Activated T-cell treated with anti-CD3 and anti-CD28 coated beads, Interleukin-2, amount 50 U/mL, for 24 hours (primary cell): ENCODE measurements at regions not wholly inside any gene's neighbourhood (a gene's known extent, or its start where the extent isn't known, plus 50 kb on each side); places are given as distances from the start of the nearest gene placed in this dataset.

Experiments
- DNase-seq: peaks from one replicate; pipeline ENCODE4 v3.0.0-alpha.2; 2020
- H3K27ac Mint-ChIP-seq: 2 replicates; pipeline ENCODE4 v1.8.0; 2020; ENCODE audit warnings: mild to moderate bottlenecking, mixed read lengths
- H3K27me3 Mint-ChIP-seq: 2 replicates; pipeline ENCODE4 v1.8.0; 2020; ENCODE audit warnings: mixed read lengths
- H3K36me3 Mint-ChIP-seq: 2 replicates; pipeline ENCODE4 v1.8.0; 2020; ENCODE audit warnings: low read depth, mixed read lengths
- H3K4me1 Mint-ChIP-seq: 2 replicates; pipeline ENCODE4 v1.8.0; 2020; ENCODE audit warnings: low read depth, mixed read lengths
- H3K4me3 Mint-ChIP-seq: 2 replicates; pipeline ENCODE4 v1.8.0; 2020; ENCODE audit warnings: mild to moderate bottlenecking, moderate library complexity, mixed read lengths
- H3K9me3 Mint-ChIP-seq: 2 replicates; pipeline ENCODE4 v1.8.0; 2020; ENCODE audit warnings: mixed read lengths

DNA sequence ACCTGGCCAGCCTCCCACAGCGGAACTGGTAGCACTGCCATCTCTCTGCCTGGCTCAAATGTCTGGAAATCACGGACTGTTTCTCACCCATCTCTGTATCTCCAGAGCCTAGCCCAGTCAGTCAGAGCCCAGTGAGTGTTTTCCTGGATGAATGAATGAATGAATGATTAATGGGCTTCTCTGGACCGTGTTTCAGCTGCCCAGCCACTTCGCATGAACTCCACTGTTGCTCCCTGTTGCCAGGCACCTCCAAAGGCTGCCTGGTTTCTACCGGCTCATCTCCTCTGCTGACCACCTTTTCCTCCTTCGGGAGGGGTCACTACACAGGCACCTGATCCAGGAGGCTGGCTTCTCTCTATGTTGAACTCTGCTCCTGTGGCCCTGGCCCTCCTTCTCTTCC, 91.0 kb upstream of the SDK2 start:
- peaks cover 5% of the 10 kb centered on the region for H3K4me1 Mint-ChIP-seq
- no peak overlapping the region for H3K27ac Mint-ChIP-seq
- no peak overlapping the region for H3K4me3 Mint-ChIP-seq
- no peaks in the 10 kb centered on the region for H3K27me3 Mint-ChIP-seq
- H3K9me3 Mint-ChIP-seq = peaks cover 17% of the 10 kb centered on the region
- DNase-seq = no peak
- H3K36me3 Mint-ChIP-seq = no peaks in the 10 kb centered on the region

DNA sequence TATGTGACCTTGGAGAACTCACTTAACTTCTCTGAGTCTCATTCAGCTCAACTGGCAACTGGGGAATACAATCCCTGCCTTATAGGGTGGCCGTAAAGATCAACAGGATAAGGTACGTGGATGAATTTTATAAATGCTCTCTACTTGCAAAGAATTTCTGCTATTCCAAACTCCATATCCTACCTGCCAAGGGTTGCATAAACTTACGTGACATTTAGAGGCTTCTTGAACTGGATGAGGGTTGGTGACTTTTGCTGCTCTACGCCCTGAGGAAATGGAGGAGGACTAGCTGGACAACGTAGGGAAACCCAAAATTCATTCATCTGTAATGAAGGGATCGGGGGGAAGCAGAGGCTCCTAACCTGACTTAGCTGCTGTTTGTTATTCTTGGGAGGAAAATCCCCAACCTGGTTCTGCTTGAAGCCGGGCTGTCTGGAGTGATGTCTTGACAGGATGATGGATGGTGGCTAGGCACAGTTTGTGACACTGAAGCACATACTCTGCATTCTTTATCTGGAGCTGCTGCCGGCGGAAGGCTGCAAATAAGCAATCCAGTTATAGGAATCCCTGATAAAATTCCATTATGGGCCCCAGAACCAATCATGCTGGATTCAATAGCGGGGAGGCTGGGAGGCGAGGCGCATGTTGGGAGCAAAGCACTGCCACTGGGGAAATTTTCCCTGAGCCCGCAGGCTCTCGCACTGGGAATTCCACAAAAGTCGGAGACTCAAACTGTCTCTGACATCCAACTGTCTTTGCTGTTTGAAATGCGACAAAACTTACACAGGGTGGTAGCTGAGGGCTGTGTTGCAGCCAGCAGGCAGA, 94.7 kb upstream of the SDK2 start:
- no peak for DNase-seq
- Mint-ChIP-seq H3K27me3 (no peaks in the 10 kb centered on the region), H3K4me3 (no peak overlapping the region), H3K9me3 (no peaks in the 10 kb centered on the region), H3K27ac (no peak overlapping the region), H3K4me1 (peaks cover 14% of the 10 kb centered on the region), H3K36me3 (no peaks in the 10 kb centered on the region)

DNA sequence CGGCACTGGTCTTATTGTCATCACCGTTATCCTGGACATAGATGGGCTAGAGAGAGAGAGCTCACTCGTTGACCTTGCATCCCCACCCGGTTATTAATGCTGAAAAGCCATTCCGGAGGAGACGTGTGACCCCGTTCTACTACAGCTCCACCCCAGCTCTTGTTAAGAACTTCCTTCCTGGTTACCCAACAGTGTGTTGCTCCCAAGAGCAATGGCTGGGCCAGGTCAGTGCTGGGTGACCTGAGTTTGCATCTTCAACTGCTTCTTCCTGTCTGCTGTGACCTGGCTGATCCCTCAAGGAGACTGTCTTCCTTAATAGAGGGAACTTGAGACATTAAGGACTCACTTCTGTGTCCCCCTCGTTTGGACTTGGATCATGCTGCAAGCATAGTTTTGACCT, 96.1 kb upstream of the SDK2 start:
- DNase-seq = no peak
- H3K27me3 Mint-ChIP-seq = no peaks in the 10 kb centered on the region
- H3K27ac Mint-ChIP-seq = no peak overlapping the region
- H3K9me3 Mint-ChIP-seq = no peaks in the 10 kb centered on the region
- H3K4me1 Mint-ChIP-seq = peaks cover 14% of the 10 kb centered on the region
- H3K4me3 Mint-ChIP-seq = no peak overlapping the region
- no peaks in the 10 kb centered on the region for H3K36me3 Mint-ChIP-seq

DNA sequence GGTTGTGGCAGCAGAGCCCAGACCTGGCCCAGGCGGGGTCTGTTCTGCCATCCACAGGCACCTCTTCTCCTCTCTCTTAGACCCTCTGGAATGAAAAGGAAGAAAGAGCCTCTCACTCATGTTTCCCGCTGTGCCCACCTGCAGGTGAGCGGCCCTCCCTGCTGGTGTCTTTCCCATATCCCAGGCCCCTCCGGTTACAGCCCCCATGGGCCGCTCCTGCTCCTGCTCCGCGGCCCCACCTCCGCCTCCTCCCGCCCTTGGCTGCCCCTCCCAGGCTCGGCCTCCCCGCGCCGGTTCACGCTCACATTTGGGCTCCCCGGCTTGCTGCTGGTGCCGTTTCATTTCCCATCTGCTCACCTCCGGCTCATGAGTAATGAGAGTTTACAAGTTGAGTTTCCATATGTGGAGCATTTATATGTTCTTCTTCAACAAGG, 98.7 kb upstream of the SDK2 start:
- no peak overlapping the region for H3K27ac Mint-ChIP-seq
- no peaks in the 10 kb centered on the region for H3K27me3 Mint-ChIP-seq
- DNase-seq = no peak
- no peaks in the 10 kb centered on the region for H3K36me3 Mint-ChIP-seq
- H3K9me3 Mint-ChIP-seq = no peaks in the 10 kb centered on the region
- no peak overlapping the region for H3K4me3 Mint-ChIP-seq
- H3K4me1 Mint-ChIP-seq = peaks cover 14% of the 10 kb centered on the region

DNA sequence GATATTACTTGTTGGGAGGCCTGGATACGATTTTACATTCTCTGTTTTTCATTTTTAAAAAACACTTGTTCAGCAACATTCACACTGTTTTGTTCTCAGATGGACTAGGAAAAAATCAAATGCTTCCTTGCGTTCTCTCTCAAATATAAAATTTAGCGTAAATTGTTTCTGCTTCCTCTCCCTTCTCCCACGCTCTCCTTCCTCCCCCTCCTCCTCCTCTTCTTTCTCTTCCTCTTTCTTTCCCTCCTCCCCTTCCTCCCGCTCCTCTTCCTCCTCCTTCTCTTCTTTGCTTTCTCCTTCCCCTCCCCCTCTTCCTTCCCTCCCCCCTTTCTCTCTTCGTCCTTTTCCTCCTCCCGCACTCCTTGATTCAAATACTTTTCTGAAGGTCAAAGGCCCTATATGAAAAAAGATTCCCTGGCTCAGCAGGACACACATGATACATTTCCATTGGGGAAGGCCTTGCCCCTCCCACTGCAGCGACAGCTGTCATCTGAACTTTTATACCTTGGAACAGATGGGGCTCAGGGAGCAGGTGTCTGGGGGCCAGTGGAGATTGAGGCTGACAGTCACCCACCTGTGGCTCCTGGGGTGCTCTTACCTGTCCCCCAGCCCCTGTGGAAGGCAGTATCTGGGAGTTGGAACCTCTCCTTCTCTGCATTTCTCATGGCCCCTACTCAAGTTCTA, 99.4 kb upstream of the SDK2 start:
- no peak overlapping the region for H3K4me3 Mint-ChIP-seq
- peaks cover 14% of the 10 kb centered on the region for H3K4me1 Mint-ChIP-seq
- no peaks in the 10 kb centered on the region for H3K9me3 Mint-ChIP-seq
- no peaks in the 10 kb centered on the region for H3K27me3 Mint-ChIP-seq
- no peak overlapping the region for H3K27ac Mint-ChIP-seq
- DNase-seq = no peak
- no peaks in the 10 kb centered on the region for H3K36me3 Mint-ChIP-seq

DNA sequence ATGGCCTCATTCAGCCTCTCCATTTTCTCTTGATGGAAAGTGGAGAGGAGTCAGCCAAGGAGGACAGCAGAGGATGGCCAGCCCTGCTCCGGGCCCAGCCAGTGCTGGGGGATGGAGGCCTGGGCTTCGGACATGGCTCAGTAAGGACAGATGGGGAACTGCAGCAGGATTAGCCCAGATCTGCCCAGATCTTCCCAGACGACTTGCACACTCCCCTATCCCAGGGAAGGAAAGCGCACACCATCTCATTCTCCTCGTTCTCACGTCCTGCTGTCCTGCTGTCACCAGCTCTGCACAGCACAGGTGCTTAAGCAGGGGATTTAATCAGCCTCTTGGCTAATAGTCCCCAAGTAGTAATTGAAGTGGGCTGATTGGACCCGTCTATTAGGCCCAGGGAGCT, 100.2 kb upstream of the SDK2 start:
- H3K9me3 Mint-ChIP-seq = no peaks in the 10 kb centered on the region

DNA sequence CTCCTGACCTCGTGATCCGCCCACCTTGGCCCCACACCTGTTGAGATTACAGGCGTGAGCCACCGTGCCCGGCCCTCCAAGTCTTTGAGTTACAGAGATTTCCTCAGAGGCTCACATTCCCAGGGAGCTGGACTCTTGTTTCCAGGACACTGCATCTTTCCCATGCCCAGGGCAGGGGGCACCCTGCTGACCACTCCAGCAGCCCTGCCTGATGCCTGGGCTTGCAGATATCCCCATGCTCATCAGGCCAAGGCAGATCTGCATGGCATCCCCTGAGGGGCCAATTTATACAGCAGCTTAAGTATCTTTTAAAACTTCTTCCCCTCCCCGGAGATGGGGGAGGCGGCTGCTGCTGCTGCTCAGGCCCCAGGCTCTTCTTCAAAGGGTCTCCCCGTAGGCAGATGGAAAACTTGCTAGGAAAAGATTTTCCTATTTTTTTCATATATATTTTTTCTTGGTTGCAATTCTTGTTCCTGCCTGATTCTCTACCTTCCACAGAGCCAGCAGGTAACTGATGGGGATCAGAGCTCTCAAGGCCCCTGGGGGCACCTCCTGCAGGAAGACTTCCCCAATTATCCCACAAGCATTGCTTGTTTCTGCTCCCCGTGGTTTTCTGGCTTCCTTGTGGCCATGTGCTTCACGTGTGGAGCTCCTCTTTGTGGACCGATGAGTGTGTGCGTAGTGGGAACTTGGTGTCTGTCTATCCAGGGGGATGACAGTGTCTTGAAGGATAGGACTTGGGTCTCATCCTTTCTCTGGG, 102.2 kb upstream of the SDK2 start:
- no peaks in the 10 kb centered on the region for H3K36me3 Mint-ChIP-seq
- no peaks in the 10 kb centered on the region for H3K9me3 Mint-ChIP-seq
- H3K4me1 Mint-ChIP-seq = no peaks in the 10 kb centered on the region
- no peaks in the 10 kb centered on the region for H3K27me3 Mint-ChIP-seq
- DNase-seq = no peak
- H3K27ac Mint-ChIP-seq = no peak overlapping the region
- no peak overlapping the region for H3K4me3 Mint-ChIP-seq

More for the DNA sequence above, 100.2 kb upstream of the SDK2 start:
- Mint-ChIP-seq H3K4me3 (no peak overlapping the region), H3K27ac (no peak overlapping the region), H3K36me3 (no peaks in the 10 kb centered on the region), H3K4me1 (peaks cover 14% of the 10 kb centered on the region), H3K27me3 (no peaks in the 10 kb centered on the region)
- DNase-seq = no peak

DNA sequence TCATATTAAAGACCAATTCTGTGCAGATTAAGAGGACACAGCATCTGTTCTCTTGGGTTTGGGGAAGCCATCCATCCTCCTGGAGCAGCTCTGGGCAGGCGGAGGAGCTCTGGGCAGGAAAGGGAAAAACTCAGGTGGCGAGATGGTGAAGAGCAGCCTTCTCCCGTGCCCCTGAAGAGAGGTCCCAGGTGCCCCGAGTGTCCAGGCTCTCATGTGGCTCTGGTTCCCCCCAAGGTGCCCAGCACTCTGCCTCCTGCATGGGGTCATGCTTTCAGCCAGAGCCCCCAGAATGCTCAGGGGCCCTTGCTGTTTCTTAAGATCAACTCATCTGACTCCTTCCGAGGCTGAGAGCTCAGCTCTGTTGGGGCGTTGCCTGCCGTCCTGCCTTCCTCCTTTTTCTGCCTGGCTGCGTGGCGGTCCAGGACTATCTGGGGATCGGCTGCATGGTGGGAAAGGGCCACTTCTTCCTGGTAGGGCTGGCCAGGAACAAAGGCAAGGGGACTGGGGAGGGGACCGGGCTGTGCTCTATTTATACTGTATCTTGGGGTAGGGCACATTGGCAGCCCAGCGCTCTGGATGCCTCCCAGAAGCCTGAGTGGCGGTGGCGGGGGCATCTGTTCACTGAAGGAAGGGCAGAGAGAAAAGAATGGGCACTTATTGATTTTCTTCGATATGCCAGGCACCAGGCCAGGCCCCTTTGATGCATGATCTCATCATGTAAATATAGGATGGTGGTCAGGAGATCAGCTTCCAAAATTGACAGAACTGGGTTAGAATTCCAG, 103.2 kb upstream of the SDK2 start:
- Mint-ChIP-seq H3K36me3 (no peaks in the 10 kb centered on the region), H3K4me3 (no peak overlapping the region), H3K27ac (no peak overlapping the region), H3K27me3 (no peaks in the 10 kb centered on the region), H3K9me3 (no peaks in the 10 kb centered on the region), H3K4me1 (no peaks in the 10 kb centered on the region)
- no peak for DNase-seq

DNA sequence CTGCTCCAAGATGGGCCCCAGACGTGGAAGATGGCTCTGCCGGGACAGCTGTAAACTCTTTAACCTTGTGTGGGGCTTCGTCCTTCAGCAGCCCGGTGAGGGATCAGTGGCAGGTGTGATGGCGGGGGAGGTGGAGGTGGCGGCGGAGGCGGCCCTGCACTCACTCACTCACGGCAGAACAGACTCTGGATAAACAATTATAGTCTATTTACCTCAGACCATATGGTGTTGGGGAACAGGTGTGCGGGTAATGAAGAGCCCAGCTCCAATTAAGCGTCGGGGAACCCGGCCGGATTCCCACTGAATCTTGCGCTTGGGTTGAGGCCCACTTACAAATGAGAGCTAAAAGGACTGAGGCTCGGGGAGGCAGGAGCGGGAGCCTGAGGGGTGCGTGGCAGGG, 104.3 kb upstream of the SDK2 start:
- no peaks in the 10 kb centered on the region for H3K36me3 Mint-ChIP-seq
- no peak overlapping the region for H3K4me3 Mint-ChIP-seq
- no peaks in the 10 kb centered on the region for H3K4me1 Mint-ChIP-seq

DNA sequence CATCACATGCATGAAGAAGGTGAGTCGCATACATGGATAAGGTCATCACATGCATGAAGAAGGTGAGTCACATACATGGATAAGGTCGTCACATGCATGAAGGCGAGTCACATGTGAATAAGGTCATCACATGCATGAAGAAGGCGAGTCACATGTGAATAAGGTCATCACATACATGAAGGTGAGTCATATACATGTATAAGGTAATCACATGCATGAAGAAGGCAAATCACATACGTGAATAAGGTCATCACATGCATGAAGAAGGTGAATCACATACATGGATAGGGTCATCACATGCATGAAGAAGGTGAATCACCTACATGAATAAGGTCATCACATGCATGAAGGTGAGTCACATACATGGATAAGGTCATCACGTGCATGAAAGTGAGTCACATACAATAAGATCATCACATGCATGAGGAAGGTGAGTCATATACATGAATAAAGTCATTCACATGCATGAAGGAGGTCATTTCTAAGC, 105.1 kb upstream of the SDK2 start:
- H3K27ac Mint-ChIP-seq = no peak overlapping the region
- DNase-seq = no peak
- H3K4me1 Mint-ChIP-seq = no peaks in the 10 kb centered on the region
- no peaks in the 10 kb centered on the region for H3K27me3 Mint-ChIP-seq
- no peak overlapping the region for H3K4me3 Mint-ChIP-seq
- H3K9me3 Mint-ChIP-seq = no peaks in the 10 kb centered on the region
- H3K36me3 Mint-ChIP-seq = no peaks in the 10 kb centered on the region

More for the DNA sequence above, 104.3 kb upstream of the SDK2 start:
- no peak for DNase-seq
- no peak overlapping the region for H3K27ac Mint-ChIP-seq
- H3K27me3 Mint-ChIP-seq = no peaks in the 10 kb centered on the region
- H3K9me3 Mint-ChIP-seq = no peaks in the 10 kb centered on the region

DNA sequence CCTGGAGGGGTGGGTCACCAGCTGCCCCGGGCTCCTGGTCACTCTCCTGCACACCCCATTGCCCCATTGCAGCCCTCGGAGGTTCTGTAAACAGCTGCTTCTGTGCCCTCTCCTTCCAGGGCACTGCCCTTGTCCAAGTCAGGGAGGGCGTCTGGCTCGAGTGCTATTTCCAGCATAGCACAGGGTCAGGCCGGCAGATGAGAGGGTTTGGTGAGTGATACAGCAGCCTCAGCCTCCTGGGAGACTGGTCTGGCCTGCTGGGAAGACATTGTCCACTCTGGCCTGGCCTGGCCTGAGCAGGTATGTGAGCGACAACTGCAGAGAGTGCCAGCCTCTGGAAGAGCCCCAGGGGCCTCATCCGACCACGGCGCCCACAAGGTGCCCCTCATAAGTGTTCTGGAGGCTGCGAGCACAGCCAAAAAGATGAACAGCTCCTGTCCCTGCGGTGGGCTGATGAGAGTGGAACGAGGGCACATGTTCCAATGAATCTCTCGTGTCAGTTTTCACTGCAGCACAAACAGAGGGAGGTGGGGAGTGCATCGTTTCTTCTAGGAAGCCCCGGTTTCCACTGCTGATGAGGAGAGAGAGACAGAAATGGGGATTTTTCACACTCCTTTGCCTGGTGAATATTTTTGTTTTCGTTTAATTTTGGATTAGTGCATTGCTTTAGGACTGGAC, 105.8 kb upstream of the SDK2 start:
- Mint-ChIP-seq H3K27ac (no peak overlapping the region), H3K4me1 (no peaks in the 10 kb centered on the region), H3K9me3 (no peaks in the 10 kb centered on the region), H3K4me3 (no peak overlapping the region), H3K36me3 (no peaks in the 10 kb centered on the region), H3K27me3 (no peaks in the 10 kb centered on the region)
- DNase-seq = no peak

DNA sequence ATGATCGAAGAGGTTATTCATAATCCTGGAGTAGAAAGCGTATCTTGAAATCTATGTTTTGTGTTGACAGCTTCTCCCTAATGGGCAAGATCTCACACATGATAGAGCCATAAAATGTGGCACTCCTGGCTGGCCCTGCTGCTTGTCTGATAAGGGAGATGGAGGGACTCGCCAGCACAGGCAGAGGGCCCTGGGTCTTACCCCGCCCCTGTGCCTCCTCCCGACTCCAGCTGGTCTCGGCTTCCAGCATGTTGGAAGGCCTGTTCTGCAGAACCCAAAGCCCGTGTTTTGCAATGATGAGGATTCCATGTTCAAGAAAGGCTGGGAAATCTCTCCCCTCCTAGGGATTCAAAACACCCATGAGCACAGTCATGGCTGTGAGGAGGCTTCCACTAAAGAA, 106.7 kb upstream of the SDK2 start:
- H3K36me3 Mint-ChIP-seq = no peaks in the 10 kb centered on the region

DNA sequence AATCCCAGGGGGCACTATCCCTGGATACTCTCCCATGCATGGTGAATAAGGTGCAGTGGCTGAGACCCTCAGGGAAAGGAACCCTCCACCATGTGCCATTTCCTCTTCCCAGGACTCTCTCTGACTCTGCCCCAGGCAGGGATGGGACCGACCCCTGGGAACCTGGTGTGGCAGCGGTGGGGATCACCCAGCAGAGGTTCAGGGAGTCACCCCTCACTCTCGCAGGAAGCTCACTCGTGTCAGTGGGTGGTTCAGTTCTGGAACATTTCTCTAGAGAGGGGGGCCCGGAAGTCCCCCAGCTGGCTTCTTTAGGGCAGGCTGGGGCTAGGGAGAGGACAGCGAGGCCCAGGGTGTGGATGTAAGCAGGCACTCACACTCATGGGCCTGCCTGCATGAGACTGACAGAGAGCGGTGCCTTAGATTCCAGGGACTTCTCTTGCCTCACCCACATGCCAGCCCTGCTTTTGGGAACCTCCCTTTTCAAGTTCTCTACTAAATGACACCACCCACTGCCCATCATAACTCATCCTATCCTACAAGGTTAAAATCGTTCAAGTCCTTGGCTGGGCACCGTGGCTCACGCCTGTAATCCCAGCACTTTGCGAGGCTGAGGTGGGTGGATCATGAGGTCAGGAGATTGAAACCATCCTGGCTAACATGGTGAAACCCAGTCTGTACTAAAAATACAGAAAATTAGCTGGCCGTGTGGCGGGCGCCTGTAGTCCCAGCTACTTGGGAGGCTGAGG, 109.7 kb upstream of the SDK2 start:
- no peak overlapping the region for H3K27ac Mint-ChIP-seq
- no peaks in the 10 kb centered on the region for H3K36me3 Mint-ChIP-seq
- H3K27me3 Mint-ChIP-seq = no peaks in the 10 kb centered on the region
- peaks cover 9% of the 10 kb centered on the region for H3K4me1 Mint-ChIP-seq
- H3K9me3 Mint-ChIP-seq = no peaks in the 10 kb centered on the region
- H3K4me3 Mint-ChIP-seq = no peak overlapping the region
- no peak for DNase-seq

More for the DNA sequence above, 106.7 kb upstream of the SDK2 start:
- Mint-ChIP-seq H3K27me3 (no peaks in the 10 kb centered on the region), H3K9me3 (no peaks in the 10 kb centered on the region), H3K4me1 (no peaks in the 10 kb centered on the region), H3K27ac (no peak overlapping the region), H3K4me3 (no peak overlapping the region)
- DNase-seq = no peak
